Stimulated activated CD8-positive, alpha-beta memory T cell treated with anti-CD3 and anti-CD28 coated beads, Interleukin-4, amount 100 ng/mL, for 24 hours (primary cell): ENCODE measurements at regions not wholly inside any gene's neighbourhood (a gene's known extent, or its start where the extent isn't known, plus 50 kb on each side); places are given as distances from the start of the nearest gene placed in this dataset.
A peak's percentile ranks its signal among the peaks of the same experiment; 100 is the strongest.
"Not testable (repeated sequence)": the region's sequence is repeated elsewhere in the genome, so short reads cannot be mapped to it uniquely, and the experiment has no call there.

Experiments used
- DNase-seq: peaks from one replicate; pipeline ENCODE4 v3.0.0-alpha.2; 2020; ENCODE audit warnings: low read depth

DNA sequence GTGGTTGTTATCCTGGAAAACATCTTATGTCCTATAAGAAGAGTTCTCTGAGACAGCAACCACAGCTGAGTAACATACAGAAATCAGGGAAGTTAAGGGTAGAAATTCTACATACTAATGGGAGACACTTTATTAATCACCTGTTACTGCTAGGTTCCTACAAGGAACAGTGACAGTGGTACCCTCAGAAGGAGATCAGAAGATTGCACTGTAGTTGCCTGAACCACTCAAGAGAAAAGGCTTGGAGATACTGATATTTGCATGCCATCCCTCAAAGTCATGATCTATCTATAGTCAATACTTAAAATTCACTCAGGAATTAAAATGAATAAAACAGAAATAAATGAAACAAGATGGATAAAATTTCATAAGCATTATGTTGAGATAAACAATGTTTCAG, 136.0 kb downstream of the LMLN start:
- DNase-seq, result no peak

DNA sequence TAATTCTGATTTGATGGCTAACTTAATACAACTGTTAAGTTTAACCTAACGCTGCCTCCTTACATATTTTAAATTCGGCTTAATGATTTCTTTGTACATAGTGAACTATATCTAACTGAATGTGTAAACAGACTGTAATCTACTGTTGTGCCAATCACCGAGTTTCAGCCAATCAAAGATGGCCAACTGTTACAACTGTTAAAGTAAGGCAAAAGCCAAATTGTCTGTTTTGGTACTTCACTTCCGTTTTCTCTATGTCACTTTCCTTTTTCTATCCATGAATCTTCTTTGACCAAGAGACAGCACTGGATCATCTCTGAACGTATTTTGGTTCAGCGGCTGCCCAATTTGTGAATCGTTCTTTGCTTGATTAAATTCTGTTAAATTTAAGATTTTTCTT, 137.0 kb downstream of the LMLN start:
- no peak for DNase-seq

DNA sequence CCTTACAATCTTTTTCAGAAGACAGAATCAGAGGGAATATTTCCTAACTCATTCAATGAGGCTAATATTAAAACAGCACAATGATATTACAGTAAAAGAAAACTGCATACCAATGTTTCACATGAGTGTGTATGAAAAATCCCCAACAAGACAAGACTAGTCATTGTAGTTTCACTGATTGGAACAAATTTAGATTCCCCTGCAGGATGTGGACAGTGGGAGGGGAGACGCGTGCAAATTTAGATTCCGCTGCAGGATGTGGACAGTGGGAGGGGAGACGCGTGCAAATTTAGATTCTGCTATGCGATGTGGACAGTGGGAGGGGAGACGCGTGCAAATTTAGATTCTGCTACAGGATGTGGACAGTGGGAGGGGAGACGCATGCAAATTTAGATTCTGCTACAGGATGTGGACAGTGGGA, 138.7 kb downstream of the LMLN start:
- not testable (repeated sequence) for DNase-seq

DNA sequence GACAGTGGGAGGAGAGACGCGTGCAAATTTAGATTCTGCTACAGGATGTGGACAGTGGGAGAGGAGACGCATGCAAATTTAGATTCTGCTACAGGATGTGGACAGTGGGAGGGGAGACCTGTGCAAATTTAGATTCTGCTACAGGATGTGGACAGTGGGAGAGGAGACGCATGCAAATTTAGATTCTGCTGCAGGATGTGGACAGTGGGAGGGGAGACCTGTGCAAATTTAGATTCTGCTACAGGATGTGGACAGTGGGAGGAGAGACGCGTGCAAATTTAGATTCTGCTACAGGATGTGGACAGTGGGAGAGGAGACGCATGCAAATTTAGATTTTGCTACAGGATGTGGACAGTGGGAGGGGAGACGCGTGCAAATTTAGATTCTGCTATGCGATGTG, 143.1 kb downstream of the LMLN start:
- not testable (repeated sequence) for DNase-seq

DNA sequence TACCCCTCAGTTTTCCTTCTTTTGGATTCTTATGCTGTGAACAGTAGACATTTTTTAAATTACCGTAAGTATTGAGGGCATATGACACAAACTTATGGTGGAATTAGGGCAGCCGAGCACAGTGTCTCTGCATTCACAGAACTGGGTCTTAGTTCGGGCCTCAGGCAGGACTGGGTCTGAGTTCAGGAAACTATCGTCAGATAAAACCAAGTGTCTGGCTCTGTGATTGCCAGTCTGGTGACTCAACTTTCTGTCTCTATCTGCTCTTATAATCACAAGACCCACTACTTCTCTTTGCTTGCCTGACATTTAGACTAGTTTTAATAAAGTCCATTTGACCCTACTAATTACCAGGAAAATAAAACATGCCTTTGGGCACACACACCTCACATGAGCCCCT, 146.2 kb downstream of the LMLN start:
- no peak for DNase-seq

DNA sequence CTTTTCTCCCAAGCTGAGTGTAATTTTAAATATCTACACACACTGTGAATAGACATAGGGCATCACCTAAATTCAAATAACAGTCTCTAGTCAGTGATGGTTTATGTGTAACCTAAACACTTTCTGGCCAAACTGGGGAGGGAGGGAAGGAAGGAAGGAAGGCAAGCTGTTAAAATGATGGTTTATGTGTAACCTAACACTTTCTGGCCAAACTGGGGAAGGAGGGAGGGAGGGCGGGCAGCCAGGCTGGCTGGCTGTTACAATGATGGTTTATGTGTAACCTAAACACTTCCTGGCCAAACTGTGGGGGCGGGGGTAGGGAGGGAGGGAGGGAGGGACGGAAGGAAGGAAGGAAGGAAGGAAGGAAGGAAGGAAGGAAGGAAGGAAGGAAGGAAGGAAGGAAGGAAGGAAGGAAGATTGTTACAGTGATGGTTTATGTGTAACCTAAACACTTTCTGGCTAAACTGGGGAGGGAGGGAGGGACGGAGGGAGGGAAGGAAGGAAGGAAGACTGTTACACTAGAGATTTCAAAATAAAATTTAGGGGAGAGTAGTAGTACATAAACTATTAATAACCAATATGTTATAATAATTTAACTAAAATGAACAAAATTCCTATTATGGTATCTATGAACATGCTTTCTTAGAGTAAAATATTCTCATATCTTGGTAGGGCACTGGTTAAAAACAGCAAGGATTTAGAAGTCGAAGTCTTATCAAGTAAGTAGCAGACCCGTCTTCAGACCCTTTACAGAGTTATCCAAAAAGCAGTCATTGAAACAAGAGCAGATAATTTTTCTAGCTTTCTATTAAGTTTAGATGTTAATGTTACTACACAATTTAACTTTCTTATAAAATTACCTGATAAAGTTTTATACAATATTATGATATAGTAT, 148.1 kb downstream of the LMLN start:
- no peak for DNase-seq

DNA sequence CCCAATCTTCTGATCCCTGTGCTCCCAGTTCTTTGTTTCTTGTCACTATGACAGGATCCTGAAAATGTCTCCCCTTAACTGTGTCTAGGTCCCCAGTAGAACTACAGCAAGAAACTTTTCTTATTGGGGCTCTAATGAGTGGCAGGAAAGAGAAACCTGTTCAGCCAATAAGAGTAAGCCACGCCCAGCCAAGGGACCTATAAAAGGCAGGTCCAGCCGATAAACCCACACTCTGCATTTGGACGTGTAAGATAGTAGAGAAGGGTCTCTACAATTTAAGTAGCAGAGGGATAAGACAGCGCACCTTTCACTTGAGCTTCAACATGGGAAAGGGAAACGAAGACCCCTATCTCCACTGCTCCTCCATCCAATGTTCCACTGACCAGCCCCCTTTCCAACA, 149.9 kb downstream of the LMLN start:
- DNase-seq, result no peak

DNA sequence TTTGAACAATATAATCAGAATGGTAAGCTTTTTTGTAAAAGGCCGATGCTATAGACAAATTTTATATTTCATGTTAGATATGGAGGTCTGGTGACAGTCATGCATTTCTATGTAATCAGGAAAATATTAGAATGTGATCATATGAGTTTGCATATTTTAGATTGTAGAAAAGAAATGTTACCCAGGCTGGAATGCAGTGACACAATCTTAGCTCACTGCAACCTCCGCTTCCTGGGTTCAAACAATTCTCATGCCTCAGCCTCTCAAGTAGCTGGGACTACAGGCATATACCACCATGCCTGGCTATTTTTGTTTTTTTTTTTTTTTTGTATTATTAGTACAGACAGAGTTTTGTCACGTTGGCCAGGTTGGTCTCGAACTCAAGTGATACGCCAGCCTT, 152.0 kb downstream of the LMLN start:
- DNase-seq, result no peak

DNA sequence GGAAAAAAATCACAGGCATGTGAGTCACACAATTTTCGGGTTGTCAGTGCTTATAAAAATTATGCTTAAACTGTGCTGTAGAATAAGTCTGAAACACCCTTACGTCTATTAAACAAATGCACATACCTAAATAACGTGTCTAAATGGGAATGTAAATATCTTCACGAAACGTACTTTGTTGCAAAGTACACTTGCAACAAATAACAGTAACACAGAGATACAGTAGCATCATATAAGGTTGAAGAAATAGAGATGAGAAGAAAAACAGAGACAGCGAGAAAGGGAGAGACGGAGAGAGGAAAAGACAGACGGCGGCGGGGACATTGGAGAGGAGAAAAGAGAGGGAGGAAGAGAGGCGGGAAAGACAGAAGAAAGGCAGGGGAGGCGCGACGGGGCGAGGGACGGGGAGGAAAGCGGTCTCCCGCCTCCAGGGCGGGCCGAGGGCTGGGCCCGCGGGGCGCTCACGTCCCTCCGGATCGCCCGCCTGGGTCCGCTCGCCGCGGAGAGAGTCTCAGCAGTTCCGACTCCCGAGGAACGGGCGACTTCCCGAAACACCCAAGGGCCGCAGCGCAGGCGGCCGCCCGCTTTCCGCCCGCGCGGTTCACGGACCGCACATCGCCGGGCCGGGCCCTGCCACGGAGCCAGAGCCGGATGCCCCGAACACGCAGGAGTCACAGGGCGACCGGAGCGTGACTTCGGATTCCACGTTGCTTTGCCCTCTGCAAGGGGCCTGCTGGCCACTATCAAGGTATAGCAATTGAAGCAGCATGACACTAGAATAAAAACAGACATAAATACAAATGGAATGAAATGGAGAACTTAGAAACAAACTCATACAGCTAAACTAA, 153.4 kb downstream of the LMLN start:
- DNase-seq, result peak; percentile 0

DNA sequence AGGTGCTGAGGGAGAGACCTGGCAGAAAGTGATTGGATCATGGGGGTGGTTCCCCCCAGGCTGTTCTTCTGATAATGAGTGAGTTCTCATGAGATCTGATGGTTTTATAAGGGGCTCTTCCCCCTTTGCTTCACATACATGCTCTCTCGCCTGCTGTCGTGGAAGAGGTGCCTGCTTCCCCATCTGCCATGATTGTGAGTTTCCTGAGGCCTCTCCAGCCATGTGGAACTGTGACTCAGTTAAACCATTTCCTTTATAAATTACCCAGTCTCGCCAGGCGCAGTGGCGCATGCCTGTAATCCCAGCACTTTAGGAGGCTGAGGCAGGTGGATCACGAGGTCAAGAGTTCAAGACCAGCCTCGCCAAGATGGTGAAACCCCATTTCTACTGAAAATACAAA, 154.5 kb downstream of the LMLN start:
- not testable (repeated sequence) for DNase-seq

DNA sequence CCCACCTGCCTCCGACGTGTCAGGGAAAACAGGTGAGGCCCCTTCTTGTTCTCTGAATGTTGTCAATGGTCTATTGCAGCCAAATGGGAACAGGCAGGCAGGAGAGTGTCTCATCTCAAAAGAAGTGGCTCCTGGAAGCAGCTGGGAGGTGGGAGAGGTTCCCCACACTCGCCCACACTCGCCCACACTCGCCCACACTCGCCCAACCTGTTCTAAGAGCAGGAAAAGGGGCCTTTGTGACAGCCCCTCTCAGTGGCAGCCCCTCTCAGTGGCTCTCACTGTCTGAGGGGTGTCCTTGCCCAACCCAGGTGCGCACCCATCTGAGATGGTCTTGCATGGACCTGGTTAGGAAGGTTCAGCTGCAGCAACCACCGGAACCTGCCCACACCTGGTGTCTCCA, 162.2 kb downstream of the LMLN start:
- not testable (repeated sequence) for DNase-seq

DNA sequence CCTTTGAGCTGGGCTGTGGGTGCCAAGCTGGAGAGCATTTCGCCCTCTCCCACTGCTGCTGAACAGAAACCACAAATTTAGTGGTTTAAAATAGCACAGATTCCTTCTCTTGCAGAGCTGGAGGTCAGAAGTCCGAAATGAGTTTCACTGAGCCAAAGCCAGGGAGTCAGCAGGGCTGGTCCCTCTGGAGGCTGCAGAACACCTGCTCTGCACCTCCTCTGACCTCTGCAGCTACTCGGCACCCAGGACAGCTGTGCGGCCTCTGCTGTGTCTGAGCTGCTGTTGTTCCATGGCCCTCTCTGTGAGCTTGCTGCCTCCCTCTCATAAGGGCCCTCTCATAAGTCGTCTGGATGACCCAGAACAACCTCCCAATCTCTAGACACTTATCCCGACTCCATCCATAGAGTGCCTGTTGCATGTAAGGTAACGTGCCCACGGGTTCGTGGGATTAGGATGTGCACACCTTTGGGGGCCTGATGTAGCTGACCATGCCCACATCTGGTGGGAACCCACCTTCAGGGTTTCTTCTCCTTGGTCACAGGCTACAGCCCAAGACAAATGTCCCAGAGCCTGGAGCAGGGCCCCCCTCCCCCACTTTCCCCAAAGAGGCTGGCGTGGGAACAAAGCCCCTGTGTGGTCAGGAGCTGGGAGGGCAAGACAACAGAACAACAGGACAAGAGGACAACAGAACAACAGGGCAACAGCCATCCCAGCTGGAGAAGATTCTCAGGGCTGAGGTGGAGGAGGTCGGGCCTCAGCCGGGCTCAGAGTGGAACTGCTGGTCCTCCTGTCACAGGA, 177.2 kb downstream of the LMLN start:
- DNase-seq, result not testable (repeated sequence)

DNA sequence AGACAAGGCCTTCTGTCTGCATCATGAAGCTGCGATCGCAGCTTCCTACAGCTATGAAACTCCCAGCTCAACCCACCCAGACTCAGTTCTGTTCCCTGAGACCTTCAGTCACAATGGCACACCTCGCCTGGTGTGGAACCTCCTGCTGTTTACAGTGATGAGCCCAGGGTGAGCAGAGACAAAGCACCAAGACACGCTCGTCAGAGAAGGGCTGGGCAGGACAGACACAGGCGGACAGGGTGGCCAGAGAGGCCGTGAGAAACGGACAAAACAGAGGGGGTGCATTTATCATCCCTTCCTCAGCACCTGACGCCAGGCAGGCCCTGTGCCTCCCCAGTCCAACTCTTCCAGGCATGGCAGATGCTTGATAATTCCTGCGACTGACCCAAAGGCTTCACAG, 178.2 kb downstream of the LMLN start:
- not testable (repeated sequence) for DNase-seq

DNA sequence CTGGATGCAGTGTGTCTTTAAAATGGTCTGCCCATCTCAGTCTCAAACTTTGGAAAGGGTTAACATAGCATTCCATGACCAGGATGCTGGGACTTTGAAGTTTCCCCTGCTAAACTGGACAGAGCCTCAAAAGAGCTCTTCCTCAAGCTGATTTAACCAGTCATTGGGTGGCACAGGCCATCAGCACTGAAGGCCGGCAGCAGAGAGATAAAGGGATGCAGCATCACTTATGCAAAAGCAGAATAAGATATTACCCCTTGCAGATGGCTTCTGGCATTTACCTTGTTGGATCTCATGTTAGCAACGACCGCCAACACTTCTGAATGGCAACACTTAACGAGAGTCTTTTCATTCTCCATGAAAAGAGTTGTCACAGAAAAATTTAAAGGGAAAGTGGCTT, 179.0 kb downstream of the LMLN start:
- DNase-seq, result not testable (repeated sequence)

DNA sequence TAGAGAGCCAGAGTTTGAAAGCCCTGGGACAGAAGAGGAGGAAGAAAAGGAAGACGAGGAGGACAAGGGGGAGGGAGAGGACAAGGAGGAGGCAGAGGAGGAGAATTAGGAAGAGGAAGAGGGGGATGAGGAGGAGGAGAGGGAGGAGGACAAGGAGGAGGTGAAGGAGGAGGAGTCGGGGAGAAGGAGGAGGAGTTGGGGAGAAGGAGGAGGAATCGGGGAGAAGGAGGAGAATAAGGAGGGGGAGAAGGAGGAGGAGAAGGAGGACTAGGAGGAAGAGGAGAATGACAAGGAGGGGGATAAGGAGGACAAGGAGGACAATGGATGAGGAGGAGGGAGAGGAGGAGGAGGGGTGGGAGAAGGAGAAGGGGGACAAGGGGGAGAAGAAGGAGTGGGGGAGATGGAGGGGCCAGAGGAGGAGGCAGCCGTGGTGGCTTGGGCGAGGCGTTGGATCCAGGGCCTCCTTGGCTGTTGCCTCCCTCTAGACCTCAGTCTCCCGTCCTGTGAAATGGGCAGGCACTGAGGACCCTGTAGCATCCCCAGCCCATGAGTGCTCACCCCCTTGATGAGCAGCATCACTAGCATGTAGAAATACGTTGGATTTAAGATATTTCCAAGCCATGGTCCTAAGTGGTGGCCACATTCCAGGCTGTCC, 179.6 kb downstream of the LMLN start:
- DNase-seq, result not testable (repeated sequence)

DNA sequence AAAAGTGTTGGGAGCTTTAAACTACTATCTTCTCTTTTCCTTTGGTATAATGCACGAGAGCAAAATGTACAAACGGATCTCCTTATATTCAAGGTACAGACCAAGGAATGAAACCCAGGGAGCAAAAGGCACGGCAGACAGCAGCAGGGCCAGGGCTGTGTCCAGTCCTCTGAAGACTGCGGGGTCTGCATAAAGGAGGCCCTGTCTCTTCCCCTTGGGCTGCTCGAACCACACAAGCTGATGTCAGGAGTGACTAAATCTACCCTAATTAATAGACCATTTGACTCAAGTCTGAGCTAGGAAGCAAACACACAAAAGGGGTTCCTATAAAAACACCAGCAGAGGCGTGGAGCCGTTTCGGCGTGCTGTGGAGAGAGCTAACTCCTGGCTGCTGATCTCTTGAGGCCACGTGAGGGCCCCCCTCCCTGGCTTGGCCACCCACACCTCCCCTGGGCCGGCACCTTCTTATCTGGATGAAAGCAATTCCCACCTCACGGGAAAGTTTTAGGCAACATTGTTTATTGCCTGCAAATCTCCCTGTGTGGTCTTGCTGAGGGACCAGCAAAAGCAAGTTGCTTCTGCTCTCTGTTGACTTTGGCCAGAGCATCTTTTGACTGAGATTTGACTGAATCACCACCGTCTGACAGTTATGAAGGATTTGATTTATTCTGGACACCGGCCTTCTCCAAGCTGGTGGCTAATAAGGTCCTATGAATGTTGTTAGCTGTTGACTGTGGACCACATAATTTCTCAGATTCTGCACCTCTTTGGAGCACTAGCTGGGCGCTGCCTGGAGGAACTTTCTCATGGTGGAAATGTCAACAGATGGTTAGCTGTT, 183.5 kb downstream of the LMLN start:
- not testable (repeated sequence) for DNase-seq

DNA sequence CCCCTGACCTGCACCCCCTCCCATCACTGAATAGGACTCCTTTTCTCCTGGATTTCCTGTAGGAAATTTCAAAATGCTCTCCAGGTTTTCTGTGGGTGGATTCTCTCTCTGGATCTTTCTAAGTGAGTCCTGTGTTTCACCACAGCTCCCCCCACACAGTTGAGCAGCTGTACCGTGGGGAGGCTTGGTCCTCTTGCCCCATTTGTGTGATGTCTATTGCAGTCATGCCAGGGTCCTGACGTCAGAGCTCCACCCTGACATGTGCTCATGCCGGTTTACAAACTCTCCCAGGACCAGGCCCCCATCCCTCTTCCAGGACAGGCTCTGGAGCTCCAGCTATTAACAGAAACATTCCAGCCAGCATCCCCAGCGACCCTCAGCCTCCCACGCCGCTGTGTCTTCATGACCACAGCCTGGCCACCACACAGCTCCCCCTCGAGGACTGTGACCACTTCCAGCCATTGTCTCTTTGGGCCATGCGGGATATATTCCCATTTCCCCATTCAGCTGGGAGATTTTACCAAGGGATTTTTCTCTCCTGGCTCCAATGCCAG, 185.3 kb downstream of the LMLN start:
- DNase-seq, result not testable (repeated sequence)

DNA sequence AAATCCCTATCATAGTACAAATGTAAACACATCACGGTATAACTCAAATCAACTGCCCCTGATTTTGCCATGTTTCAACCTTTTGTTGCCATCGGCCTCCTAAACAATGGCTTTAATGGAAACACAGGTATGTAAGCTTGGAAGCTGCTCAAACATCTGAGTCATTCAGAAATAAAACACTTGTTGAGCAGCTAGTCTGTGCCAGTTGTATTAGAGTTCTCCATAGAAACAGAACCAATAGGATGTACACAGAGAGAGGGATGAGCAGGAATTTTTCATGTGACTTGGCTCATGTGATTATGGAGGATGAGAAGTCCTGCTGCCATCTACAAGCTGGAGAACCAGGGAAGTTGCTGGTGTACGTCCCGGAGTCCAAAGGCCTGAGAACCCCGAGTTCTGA, 186.1 kb downstream of the LMLN start:
- DNase-seq, result not testable (repeated sequence)

DNA sequence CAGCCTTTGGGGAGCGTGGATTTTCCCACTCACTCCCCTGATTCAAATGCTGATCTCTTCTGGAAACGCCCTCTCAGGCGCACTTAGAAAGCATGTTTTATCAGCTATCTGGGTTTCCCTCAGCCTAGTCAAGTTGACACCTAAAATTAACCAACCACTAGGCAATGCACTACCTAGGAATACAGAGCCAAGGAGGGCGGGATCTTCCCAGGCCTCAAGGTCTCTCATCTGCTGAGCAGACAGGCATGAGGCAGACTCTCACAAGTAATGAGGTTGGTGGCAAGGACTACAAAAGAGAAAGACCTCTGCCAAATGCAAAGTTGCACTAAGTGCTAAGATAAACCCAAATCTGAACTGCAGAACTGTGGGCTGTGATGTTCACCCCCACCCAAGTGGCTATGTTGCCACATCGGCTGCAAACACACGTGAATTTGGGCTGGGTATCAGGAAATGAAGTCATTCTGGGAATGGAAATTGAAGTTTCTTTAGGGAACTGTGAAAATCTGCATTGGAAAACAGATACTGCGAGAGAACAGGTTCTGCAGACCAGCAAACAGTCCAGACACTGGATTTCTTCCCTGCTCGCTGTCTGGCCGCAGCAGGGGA, 186.6 kb downstream of the LMLN start:
- not testable (repeated sequence) for DNase-seq

DNA sequence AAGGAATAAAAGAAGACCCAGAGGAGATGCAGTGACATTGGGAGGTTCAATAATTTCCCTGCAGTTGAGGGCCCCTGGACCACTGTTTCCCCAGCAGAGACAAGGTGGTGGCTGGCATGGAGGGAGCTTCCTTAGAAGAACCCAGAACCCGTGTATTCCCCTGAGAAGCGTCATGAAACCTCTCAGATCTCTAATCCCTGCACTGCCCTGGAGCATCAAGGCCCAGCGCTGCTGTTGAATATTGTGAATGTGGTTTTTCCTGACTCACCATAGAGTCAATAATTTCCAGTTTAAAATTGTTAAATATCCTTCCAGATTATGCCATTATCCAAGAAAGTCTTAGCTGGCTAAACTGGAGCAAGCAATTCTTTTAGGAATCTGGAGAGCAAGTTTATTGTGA, 187.2 kb downstream of the LMLN start:
- DNase-seq, result not testable (repeated sequence)
